ENCODE measurements at regions not wholly inside any gene's neighbourhood (a gene's known extent, or its start where the extent isn't known, plus 50 kb on each side); places are given as distances from the start of the nearest gene placed in this dataset.

DNA sequence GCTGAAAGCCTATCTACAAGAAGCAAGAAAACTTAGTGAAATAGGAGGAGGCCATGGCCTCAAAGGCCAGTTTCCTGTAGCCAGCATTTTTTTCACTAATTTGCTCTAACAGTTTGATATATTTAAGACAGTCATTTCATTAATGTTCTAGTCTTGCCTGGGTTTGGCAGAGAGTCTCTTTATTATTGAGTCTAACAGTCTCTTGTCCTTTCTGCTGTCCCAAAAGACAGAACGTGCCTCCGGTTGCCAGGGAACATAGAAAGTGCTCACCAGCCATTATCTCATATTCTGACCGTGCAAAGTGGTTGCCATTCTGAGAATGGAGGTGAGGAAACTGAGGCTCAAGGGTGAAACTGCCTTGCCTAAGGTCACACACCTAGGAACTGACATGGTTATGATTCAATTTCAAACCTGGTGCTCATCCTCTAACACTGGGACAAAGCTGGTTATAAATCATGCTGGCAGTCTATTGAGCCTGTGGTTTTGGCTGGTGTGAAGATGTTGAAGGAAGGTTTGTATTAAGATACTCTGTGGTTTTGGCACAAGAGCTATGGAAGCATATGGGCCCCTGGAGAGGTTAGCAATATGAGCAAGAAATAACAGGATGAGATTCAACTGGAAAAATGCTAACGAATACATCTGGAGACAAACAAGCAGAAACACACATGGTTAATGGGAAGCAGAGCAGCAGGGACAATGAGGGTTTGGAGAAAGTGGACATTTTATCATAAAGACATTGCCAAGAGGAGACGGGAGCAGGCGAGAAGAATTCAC lies 903.3 kb upstream of the KLHL29 start:
- CTCF ChIA-PET (ENCODE audit: low intra/inter-chr PET ratio, low total read pairs), result no interaction called here
- POLR2A ChIA-PET, result no interaction called here
- 6% methylated on average over 6 of the region's 6 CpGs for WGBS (ENCODE audit: low lambda C conversion rate)
- TF ChIP-seq, protein P1, sequence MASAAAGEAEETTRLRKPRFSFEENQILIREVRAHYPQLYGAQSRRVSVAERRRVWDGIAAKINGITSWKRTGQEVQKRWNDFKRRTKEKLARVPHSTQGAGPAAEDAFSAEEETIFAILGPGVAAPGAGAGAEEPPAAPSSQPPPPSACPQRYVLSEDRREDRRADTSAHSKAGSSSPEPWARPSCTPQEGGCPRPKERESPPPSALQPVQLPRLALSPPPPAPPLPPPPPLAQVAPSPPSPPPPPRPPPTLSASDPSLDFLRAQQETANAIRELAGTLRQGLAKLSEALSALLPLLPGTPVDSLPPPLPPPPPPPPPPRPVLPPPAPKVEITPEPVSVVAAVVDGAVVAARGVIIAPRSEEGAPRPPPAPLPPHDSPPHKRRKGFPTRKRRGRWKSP (CRISPR knock-in tag; IDR thresholded peaks at IDR 0.05), result no peak
- TF ChIP-seq, protein P2, sequence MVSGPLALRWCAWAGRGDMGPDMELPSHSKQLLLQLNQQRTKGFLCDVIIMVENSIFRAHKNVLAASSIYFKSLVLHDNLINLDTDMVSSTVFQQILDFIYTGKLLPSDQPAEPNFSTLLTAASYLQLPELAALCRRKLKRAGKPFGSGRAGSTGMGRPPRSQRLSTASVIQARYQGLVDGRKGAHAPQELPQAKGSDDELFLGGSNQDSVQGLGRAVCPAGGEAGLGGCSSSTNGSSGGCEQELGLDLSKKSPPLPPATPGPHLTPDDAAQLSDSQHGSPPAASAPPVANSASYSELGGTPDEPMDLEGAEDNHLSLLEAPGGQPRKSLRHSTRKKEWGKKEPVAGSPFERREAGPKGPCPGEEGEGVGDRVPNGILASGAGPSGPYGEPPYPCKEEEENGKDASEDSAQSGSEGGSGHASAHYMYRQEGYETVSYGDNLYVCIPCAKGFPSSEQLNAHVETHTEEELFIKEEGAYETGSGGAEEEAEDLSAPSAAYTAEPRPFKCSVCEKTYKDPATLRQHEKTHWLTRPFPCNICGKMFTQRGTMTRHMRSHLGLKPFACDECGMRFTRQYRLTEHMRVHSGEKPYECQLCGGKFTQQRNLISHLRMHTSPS (CRISPR knock-in tag; IDR thresholded peaks at IDR 0.05; ENCODE audit: low read depth), result no peak
- TF ChIP-seq, protein P3, sequence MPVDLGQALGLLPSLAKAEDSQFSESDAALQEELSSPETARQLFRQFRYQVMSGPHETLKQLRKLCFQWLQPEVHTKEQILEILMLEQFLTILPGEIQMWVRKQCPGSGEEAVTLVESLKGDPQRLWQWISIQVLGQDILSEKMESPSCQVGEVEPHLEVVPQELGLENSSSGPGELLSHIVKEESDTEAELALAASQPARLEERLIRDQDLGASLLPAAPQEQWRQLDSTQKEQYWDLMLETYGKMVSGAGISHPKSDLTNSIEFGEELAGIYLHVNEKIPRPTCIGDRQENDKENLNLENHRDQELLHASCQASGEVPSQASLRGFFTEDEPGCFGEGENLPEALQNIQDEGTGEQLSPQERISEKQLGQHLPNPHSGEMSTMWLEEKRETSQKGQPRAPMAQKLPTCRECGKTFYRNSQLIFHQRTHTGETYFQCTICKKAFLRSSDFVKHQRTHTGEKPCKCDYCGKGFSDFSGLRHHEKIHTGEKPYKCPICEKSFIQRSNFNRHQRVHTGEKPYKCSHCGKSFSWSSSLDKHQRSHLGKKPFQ (CRISPR knock-in tag; IDR thresholded peaks at IDR 0.05; ENCODE audit: insufficient replicate concordance), result no peak
- TF ChIP-seq U2AF2 (IDR thresholded peaks at IDR 0.05; ENCODE audit: low read depth, low read length) (no peak), FOXK1 (CRISPR knock-in tag; IDR thresholded peaks at IDR 0.05; ENCODE audit: borderline replicate concordance, low read depth) (no peak), ZKSCAN5 (CRISPR knock-in tag; IDR thresholded peaks at IDR 0.05) (no peak), NR3C1 (CRISPR knock-in tag; IDR thresholded peaks at IDR 0.05) (no peak), ZSCAN21 (CRISPR knock-in tag; IDR thresholded peaks at IDR 0.05; ENCODE audit: borderline replicate concordance) (no peak), CENPT (CRISPR knock-in tag; IDR thresholded peaks at IDR 0.05; ENCODE audit: low read depth) (no peak), ZNF383 (CRISPR knock-in tag; IDR thresholded peaks at IDR 0.05; ENCODE audit: borderline replicate concordance) (no peak), ZNF777 (CRISPR knock-in tag; IDR thresholded peaks at IDR 0.05) (no peak), CEBPG (CRISPR knock-in tag; IDR thresholded peaks at IDR 0.05) (no peak), ZZZ3 (CRISPR knock-in tag; IDR thresholded peaks at IDR 0.05; ENCODE audit: borderline replicate concordance) (no peak)
- TF ChIP-seq, protein P4, sequence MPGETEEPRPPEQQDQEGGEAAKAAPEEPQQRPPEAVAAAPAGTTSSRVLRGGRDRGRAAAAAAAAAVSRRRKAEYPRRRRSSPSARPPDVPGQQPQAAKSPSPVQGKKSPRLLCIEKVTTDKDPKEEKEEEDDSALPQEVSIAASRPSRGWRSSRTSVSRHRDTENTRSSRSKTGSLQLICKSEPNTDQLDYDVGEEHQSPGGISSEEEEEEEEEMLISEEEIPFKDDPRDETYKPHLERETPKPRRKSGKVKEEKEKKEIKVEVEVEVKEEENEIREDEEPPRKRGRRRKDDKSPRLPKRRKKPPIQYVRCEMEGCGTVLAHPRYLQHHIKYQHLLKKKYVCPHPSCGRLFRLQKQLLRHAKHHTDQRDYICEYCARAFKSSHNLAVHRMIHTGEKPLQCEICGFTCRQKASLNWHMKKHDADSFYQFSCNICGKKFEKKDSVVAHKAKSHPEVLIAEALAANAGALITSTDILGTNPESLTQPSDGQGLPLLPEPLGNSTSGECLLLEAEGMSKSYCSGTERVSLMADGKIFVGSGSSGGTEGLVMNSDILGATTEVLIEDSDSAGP (CRISPR knock-in tag; IDR thresholded peaks at IDR 0.05; ENCODE audit: borderline replicate concordance), result no peak
- TF ChIP-seq, protein P5, sequence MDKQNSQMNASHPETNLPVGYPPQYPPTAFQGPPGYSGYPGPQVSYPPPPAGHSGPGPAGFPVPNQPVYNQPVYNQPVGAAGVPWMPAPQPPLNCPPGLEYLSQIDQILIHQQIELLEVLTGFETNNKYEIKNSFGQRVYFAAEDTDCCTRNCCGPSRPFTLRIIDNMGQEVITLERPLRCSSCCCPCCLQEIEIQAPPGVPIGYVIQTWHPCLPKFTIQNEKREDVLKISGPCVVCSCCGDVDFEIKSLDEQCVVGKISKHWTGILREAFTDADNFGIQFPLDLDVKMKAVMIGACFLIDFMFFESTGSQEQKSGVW (CRISPR knock-in tag; IDR thresholded peaks at IDR 0.05; ENCODE audit: borderline replicate concordance), result no peak

More for the DNA sequence above, 903.3 kb upstream of the KLHL29 start:
- Histone ChIP-seq H4K20me1 (ENCODE audit: insufficient read depth, low read length) (no peaks in the 10 kb centered on the region), H3K9me3 (ENCODE audit: low read length) (peaks cover 90% of the 10 kb centered on the region), H3K27me3 (ENCODE audit: control insufficient read depth in 1 of 2, insufficient read depth in 2 of 2, low read length in 2 of 2) (no peaks in the 10 kb centered on the region), H3K27ac (ENCODE audit: extremely low read length, insufficient read depth, low read length) (no peak overlapping the region), H3K4me3 (replicated peaks in 1 of 3; ENCODE audit: insufficient read depth in 1 of 3, low read depth in 2 of 3, low read length in 3 of 3) (no peak overlapping the region), H3K36me3 (replicated peaks in 1 of 2; ENCODE audit: control insufficient read depth in 1 of 2, insufficient read depth in 2 of 2, low read length in 2 of 2) (no peaks in the 10 kb centered on the region), H3K4me2 (ENCODE audit: low read depth, low read length) (no peak overlapping the region), H3K79me2 (ENCODE audit: insufficient read depth, low read length) (no peaks in the 10 kb centered on the region), H2AFZ (ENCODE audit: low read length) (no peak overlapping the region), H3K9ac (ENCODE audit: insufficient read depth, low read depth, low read length) (no peak overlapping the region), H3K4me1 (ENCODE audit: insufficient read depth, low read length) (no peaks in the 10 kb centered on the region)
- ATAC-seq (no peak), FAIRE-seq (no peak), DNase-seq (ENCODE audit: low spot score) (no peak)
- intact Hi-C loops (cut with micrococcal nuclease; ENCODE audit: unreplicated experiment), result no loop called here
- in situ Hi-C loops (cut with HindIII; ENCODE audit: extremely low pct_ligation_motif_present, low pct_unique_long_range_greater_than_20kb), result no loop called here
- BruUV-seq (replicated peaks), result no TSS peak

All from HepG2 (cell line).